ENCODE measurements at regions not wholly inside any gene's neighbourhood (a gene's known extent, or its start where the extent isn't known, plus 50 kb on each side); places are given as distances from the start of the nearest gene placed in this dataset.

GRCh38 chr17:77821114-77821513, 137.4 kb upstream of the TNRC6C start:
- no peaks in the 10 kb centered on the region for H3K36me3 ChIP-seq
- no peaks in the 10 kb centered on the region for H3K27me3 ChIP-seq
- no peaks in the 10 kb centered on the region for H3K4me1 ChIP-seq
- intact Hi-C loops (cut with DNase I; ENCODE audit: low total_unique reads), result no loop called here
- H3K4me3 ChIP-seq, result no peak overlapping the region
- no peak overlapping the region for H3K27ac ChIP-seq
- no peaks in the 10 kb centered on the region for H3K9me3 ChIP-seq
- TF ChIP-seq CTCF (IDR thresholded peaks at IDR 0.05), result no peak
- no peak for TF ChIP-seq POLR2AphosphoS5 (IDR thresholded peaks at IDR 0.05)
- TF ChIP-seq POLR2A (IDR thresholded peaks at IDR 0.05), result no peak
- DNase-seq (ENCODE audit: low spot score in 2 of 2), result no peak

- Histone ChIP-seq H3K27ac (peak overlapping the region in 1 of 2 donors; percentile 43), H3K9me3 (no peaks in the 10 kb centered on the region), H3K4me3 (no peak overlapping the region), H3K36me3 (no peaks in the 10 kb centered on the region), H3K27me3 (no peaks in the 10 kb centered on the region), H3K4me1 (no peaks in the 10 kb centered on the region)
- no peak for DNase-seq (ENCODE audit: low spot score in 2 of 2)
- TF ChIP-seq CTCF (IDR thresholded peaks at IDR 0.05) (no peak), POLR2A (IDR thresholded peaks at IDR 0.05) (no peak), POLR2AphosphoS5 (IDR thresholded peaks at IDR 0.05) (no peak)
- intact Hi-C loops (cut with DNase I; ENCODE audit: low total_unique reads), result no loop called here
Measured at GRCh38 chr17:77822302-77823030, 136.0 kb upstream of the TNRC6C start.

- DNase-seq (ENCODE audit: low spot score in 2 of 2), result no peak
- intact Hi-C loops (cut with DNase I; ENCODE audit: low total_unique reads), result no loop called here
- TF ChIP-seq POLR2A (IDR thresholded peaks at IDR 0.05), result no peak
Measured at GRCh38 chr17:77824102-77824779, 134.3 kb upstream of the TNRC6C start.

GRCh38 chr17:77824780-77825280, 133.7 kb upstream of the TNRC6C start:
- Histone ChIP-seq H3K4me1 (peaks cover 0 to 1% of the 10 kb centered on the region in 2 donors), H3K27ac (no peak overlapping the region), H3K27me3 (no peaks in the 10 kb centered on the region), H3K9me3 (no peaks in the 10 kb centered on the region), H3K36me3 (no peaks in the 10 kb centered on the region), H3K4me3 (no peak overlapping the region)
- DNase-seq (ENCODE audit: low spot score in 2 of 2), result no peak
- no peak for TF ChIP-seq POLR2AphosphoS5 (IDR thresholded peaks at IDR 0.05)
- intact Hi-C loops (cut with DNase I; ENCODE audit: low total_unique reads), result no loop called here

More at GRCh38 chr17:77824102-77824779, 134.3 kb upstream of the TNRC6C start:
- H3K4me1 ChIP-seq, result no peaks in the 10 kb centered on the region
- H3K27ac ChIP-seq, result peak overlapping the region in 1 of 2 donors; percentile 38
- H3K9me3 ChIP-seq, result no peaks in the 10 kb centered on the region
- no peaks in the 10 kb centered on the region for H3K27me3 ChIP-seq
- no peak overlapping the region for H3K4me3 ChIP-seq
- H3K36me3 ChIP-seq, result no peaks in the 10 kb centered on the region

- no peak for DNase-seq (ENCODE audit: low spot score in 2 of 2)
- H3K27me3 ChIP-seq, result no peaks in the 10 kb centered on the region
- intact Hi-C loops (cut with DNase I; ENCODE audit: low total_unique reads), result no loop called here
Measured at GRCh38 chr17:77825621-77826020, 132.9 kb upstream of the TNRC6C start.

More at GRCh38 chr17:77825621-77826020, 132.9 kb upstream of the TNRC6C start:
- no peaks in the 10 kb centered on the region for H3K9me3 ChIP-seq
- peaks cover 0 to 8% of the 10 kb centered on the region in 2 donors for H3K4me1 ChIP-seq
- H3K4me3 ChIP-seq, result no peak overlapping the region
- H3K36me3 ChIP-seq, result no peaks in the 10 kb centered on the region
- H3K27ac ChIP-seq, result no peak overlapping the region
- TF ChIP-seq POLR2A (IDR thresholded peaks at IDR 0.05), result no peak
- no peak for TF ChIP-seq CTCF (IDR thresholded peaks at IDR 0.05)
- no peak for TF ChIP-seq POLR2AphosphoS5 (IDR thresholded peaks at IDR 0.05)

Data from breast epithelium (tissue), 4 donors.